A673 (cell line): ENCODE measurements at regions not wholly inside any gene's neighbourhood (a gene's known extent, or its start where the extent isn't known, plus 50 kb on each side); places are given as distances from the start of the nearest gene placed in this dataset.

ENCODE experiments used
- BruUV-seq: library from RNA; stranded (reverse); fragments of 400-500 nt; replicated peaks from 2 replicates; lab custom pipeline; 2021; lab: Mats Ljungman, UMichigan
- CTCF ChIA-PET: fragments of 300-600 bp; sonication (Branson Sonifier 250); formaldehyde crosslinking; loops from one replicate; lab custom pipeline; 2022; ENCODE audit warnings: antibody characterized with exemption; lab: Charles Lee
- POLR2A ChIA-PET: fragments of 300-600 bp; sonication (Branson Sonifier 250); formaldehyde crosslinking; loops from one replicate; lab custom pipeline; 2022; ENCODE audit warnings: antibody characterized with exemption; ENCODE audit not compliant: low non-redundant PET; lab: Charles Lee
- DNase-seq: peaks from one replicate; pipeline ENCODE4 v3.0.0-alpha.2; 2015; ENCODE audit warnings: low spot score
- H3K27ac ChIP-seq: fragments of 200-600 bp; sonication (generic); 2 replicates; pipeline ENCODE4 v1.5.1; 2016; ENCODE audit warnings: mixed run types, low read depth, mild to moderate bottlenecking, mixed read lengths, antibody characterized with exemption, low read length; ENCODE audit not compliant: poor library complexity, severe bottlenecking
- H3K27me3 ChIP-seq: fragments of 200-600 bp; sonication (generic); replicated peaks from 2 replicates; pipeline ENCODE4 v1.6.1; 2017; ENCODE audit warnings: mixed run types, low read depth, mild to moderate bottlenecking, mixed read lengths, antibody characterized with exemption, low read length; ENCODE audit not compliant: insufficient read depth, poor library complexity
- H3K36me3 ChIP-seq: fragments of 200-600 bp; sonication (generic); 2 replicates; pipeline ENCODE4 v1.6.1; 2016; ENCODE audit warnings: mixed run types, mild to moderate bottlenecking, mixed read lengths, antibody characterized with exemption, low read length; ENCODE audit not compliant: insufficient read depth, poor library complexity, severe bottlenecking
- H3K4me1 ChIP-seq: fragments of 200-600 bp; sonication (generic); 2 replicates; pipeline ENCODE4 v1.6.1; 2017; ENCODE audit warnings: mixed run types, mild to moderate bottlenecking, mixed read lengths, antibody characterized with exemption, low read length; ENCODE audit not compliant: insufficient read depth, poor library complexity, severe bottlenecking
- H3K4me3 ChIP-seq: fragments of 200-600 bp; sonication (generic); 2 replicates; pipeline ENCODE4 v1.5.1; 2016; ENCODE audit warnings: low read depth, mixed run types, mild to moderate bottlenecking, mixed read lengths, low read length; ENCODE audit not compliant: poor library complexity, severe bottlenecking
- H3K9me3 ChIP-seq: fragments of 200-600 bp; sonication (generic); 2 replicates; pipeline ENCODE4 v1.6.1; 2016; ENCODE audit warnings: mixed run types, low read depth, mild to moderate bottlenecking, mixed read lengths, antibody characterized with exemption, low read length; ENCODE audit not compliant: poor library complexity, severe bottlenecking
- EZH2 ChIP-seq: fragments of 200-600 bp; sonication (generic); IDR thresholded peaks from 2 replicates; pipeline ENCODE4 v1.6.1; 2017; ENCODE audit warnings: borderline replicate concordance, low read depth, mild to moderate bottlenecking, mixed read lengths, antibody characterized with exemption, low read length; ENCODE audit not compliant: poor library complexity, severe bottlenecking
- intact Hi-C: fragments of 100-400 bp; cut with micrococcal nuclease; formaldehyde crosslinking; loops from one replicate; pipeline ENCODE4 v1.10.0; 2022; ENCODE audit not compliant: unreplicated experiment
- TF ChIP-seq, protein P1 (sequence below): fragments of 300-800, 200-600 bp; sonication (generic); conservative IDR thresholded peaks from 2 replicates; pipeline ENCODE4 v1.5.1; 2017; ENCODE audit warnings: low read depth, mild to moderate bottlenecking, antibody characterized with exemption, low read length, moderate library complexity, mixed read lengths

DNA sequence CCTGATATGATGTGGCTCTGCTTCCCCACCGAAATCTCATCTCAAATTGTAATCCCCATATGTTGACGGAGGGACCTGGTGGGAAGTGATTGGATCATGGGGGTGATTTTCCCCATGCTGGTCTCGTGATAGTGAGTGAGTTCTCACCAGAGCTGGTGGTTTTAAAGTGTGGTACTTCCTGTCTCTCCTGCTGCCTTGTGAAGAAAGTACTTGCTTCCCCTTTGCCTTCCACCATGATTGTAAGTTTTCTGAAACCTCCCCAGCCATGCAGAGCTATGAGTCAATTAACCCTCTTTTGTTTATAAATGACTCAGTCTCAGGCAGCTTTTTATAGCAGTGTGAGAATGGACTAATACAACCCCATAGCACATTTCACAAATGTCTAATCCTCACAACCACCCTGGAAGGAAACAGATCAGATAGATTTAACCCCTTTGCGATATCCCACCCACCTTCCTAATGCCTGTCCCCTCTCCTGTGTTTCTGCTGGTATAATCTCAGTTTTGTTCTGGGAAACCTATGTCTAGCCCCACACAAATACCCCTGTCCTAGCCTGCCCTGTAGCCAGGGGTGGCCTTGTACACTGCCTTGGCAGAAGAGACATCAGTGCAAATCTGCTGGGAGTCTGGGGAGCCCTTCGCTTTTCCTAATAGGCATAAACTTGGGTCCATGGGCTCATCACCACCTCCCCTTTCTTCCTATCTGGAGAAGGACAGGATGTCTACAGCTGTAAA, 157.0 kb upstream of the RAI14 start:
- Histone ChIP-seq H3K4me1 (peaks cover 6% of the 10 kb centered on the region), H3K36me3 (no peaks in the 10 kb centered on the region), H3K4me3 (no peak overlapping the region), H3K27ac (no peak overlapping the region), H3K27me3 (no peaks in the 10 kb centered on the region), H3K9me3 (no peaks in the 10 kb centered on the region)
- POLR2A ChIA-PET, result no interaction called here
- TF ChIP-seq, protein P1, sequence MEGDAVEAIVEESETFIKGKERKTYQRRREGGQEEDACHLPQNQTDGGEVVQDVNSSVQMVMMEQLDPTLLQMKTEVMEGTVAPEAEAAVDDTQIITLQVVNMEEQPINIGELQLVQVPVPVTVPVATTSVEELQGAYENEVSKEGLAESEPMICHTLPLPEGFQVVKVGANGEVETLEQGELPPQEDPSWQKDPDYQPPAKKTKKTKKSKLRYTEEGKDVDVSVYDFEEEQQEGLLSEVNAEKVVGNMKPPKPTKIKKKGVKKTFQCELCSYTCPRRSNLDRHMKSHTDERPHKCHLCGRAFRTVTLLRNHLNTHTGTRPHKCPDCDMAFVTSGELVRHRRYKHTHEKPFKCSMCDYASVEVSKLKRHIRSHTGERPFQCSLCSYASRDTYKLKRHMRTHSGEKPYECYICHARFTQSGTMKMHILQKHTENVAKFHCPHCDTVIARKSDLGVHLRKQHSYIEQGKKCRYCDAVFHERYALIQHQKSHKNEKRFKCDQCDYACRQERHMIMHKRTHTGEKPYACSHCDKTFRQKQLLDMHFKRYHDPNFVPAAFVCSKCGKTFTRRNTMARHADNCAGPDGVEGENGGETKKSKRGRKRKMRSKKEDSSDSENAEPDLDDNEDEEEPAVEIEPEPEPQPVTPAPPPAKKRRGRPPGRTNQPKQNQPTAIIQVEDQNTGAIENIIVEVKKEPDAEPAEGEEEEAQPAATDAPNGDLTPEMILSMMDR, result no peak
- CTCF ChIA-PET, result no interaction called here
- intact Hi-C loops, result no loop called here
- no TSS peak for BruUV-seq
- peak; percentile 13 for DNase-seq

GRCh38 chr5:34500236-34500847, 155.8 kb upstream of the RAI14 start:
- Histone ChIP-seq H3K27ac (no peak overlapping the region), H3K27me3 (no peaks in the 10 kb centered on the region), H3K36me3 (no peaks in the 10 kb centered on the region), H3K4me1 (peaks cover 6% of the 10 kb centered on the region), H3K9me3 (no peaks in the 10 kb centered on the region), H3K4me3 (no peak overlapping the region)
- POLR2A ChIA-PET, result no interaction called here
- no peak for DNase-seq
- TF ChIP-seq, protein P1, result no peak
- TF ChIP-seq EZH2, result no peak
- BruUV-seq, result no TSS peak
- intact Hi-C loops, result no loop called here
- CTCF ChIA-PET, result no interaction called here

DNA sequence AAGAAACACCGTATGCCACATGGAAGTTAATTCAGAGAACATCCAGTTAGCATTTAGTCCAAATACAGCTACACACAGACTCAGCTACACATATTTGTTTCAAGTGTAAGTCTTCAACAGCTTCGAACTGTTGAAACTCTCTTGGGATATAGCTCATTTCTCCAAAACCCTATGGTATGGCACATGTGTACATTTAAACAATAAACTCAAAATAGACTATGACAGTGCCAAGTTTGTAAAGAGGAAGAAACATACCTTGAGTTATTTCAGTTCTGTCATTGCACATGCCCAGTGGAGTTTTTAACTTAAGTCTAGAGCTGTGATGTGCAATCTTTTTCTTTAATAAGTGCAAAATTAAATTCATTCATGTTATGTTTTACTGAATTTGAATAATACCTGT, 155.1 kb upstream of the RAI14 start:
- intact Hi-C loops, result no loop called here
- Histone ChIP-seq H3K27me3 (no peaks in the 10 kb centered on the region), H3K4me1 (peaks cover 6% of the 10 kb centered on the region), H3K4me3 (no peak overlapping the region), H3K27ac (no peak overlapping the region), H3K9me3 (no peaks in the 10 kb centered on the region), H3K36me3 (no peaks in the 10 kb centered on the region)
- BruUV-seq, result no TSS peak
- no peak for TF ChIP-seq EZH2
- TF ChIP-seq, protein P1, result no peak
- no peak for DNase-seq
- ChIA-PET CTCF (no interaction called here), POLR2A (no interaction called here)
